ENCODE measurements at regions not wholly inside any gene's neighbourhood (a gene's known extent, or its start where the extent isn't known, plus 50 kb on each side); places are given as distances from the start of the nearest gene placed in this dataset.

DNA sequence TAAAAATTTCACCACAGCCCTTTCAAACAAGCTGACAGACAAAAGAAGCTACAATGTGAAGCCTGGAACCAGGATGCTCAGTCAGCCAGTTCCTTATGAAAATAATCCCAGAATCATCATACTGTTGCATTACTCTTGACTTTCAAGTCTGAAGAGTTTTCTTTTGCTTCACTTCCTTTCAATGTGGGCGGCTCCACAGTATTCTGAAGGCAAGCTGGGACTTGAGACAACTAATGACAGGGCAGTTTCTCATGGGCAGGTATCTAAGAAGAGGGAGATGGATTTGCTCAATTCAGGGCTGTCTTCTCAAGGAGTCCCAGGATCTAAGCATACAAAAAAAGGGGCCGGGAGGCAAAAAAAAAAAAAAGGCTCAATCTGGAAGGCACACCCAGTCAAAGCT is 173.4 kb downstream of the PAPSS1 start:
- intact Hi-C loops (cut with DNase I), result no loop called here
- DNase-seq, result no peak
- Histone ChIP-seq H3K27me3 (no peaks in the 10 kb centered on the region), H3K36me3 (no peaks in the 10 kb centered on the region), H3K27ac (no peak overlapping the region), H3K4me3 (no peak overlapping the region), H3K4me1 (no peaks in the 10 kb centered on the region), H3K9me3 (no peaks in the 10 kb centered on the region)
- TF ChIP-seq, protein P1, sequence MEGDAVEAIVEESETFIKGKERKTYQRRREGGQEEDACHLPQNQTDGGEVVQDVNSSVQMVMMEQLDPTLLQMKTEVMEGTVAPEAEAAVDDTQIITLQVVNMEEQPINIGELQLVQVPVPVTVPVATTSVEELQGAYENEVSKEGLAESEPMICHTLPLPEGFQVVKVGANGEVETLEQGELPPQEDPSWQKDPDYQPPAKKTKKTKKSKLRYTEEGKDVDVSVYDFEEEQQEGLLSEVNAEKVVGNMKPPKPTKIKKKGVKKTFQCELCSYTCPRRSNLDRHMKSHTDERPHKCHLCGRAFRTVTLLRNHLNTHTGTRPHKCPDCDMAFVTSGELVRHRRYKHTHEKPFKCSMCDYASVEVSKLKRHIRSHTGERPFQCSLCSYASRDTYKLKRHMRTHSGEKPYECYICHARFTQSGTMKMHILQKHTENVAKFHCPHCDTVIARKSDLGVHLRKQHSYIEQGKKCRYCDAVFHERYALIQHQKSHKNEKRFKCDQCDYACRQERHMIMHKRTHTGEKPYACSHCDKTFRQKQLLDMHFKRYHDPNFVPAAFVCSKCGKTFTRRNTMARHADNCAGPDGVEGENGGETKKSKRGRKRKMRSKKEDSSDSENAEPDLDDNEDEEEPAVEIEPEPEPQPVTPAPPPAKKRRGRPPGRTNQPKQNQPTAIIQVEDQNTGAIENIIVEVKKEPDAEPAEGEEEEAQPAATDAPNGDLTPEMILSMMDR (IDR thresholded peaks at IDR 0.05), result no peak
- ATAC-seq, result no peak

DNA sequence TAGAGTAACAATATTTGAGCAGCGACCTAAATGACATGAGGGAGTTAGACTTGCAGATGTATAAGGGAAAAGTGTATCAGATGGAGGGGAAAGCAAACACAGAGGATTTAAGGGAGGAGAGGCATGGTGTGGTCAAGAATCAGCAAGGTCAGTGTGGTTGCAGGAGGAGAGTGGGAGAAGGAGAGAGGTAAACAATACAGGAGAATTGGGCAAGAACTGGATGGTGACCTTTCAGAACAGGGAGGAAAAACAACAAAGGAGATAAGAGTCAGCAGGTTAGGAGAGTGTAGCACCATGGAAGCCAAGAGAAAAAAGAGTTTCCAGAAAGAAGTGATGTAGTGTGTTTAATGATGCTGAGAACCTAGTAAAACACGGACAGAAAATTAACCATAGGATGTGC is 178.5 kb downstream of the PAPSS1 start:
- H3K4me1 ChIP-seq, result no peaks in the 10 kb centered on the region
- ATAC-seq (no peak), DNase-seq (no peak)
- no peaks in the 10 kb centered on the region for H3K36me3 ChIP-seq
- TF ChIP-seq, protein P1 (IDR thresholded peaks at IDR 0.05), result no peak
- H3K27me3 ChIP-seq, result no peaks in the 10 kb centered on the region
- intact Hi-C loops (cut with DNase I), result no loop called here
- no peak overlapping the region for H3K27ac ChIP-seq
- no peaks in the 10 kb centered on the region for H3K9me3 ChIP-seq
- no peak overlapping the region for H3K4me3 ChIP-seq

DNA sequence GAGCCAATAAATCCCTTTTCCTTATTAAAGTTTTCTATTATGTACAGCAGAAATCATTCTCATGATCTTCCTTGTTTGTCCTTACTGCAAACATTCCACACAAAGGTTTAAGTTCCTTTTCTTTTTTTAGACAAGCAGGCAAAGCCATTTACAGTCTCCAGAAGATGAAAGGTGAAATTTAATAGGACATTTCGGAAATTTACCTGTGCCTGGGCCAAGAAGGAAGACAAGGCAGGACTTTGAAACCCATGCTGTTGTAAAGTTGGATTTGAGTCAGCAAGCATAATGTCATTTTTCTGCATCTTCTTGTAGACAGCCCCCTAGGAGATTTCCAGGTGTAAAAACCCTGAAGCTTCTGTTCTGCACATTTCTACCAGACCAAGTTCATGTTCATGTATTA is 188.1 kb downstream of the PAPSS1 start:
- Histone ChIP-seq H3K36me3 (no peaks in the 10 kb centered on the region), H3K27me3 (no peaks in the 10 kb centered on the region), H3K4me3 (no peak overlapping the region), H3K27ac (no peak overlapping the region), H3K4me1 (no peaks in the 10 kb centered on the region), H3K9me3 (no peaks in the 10 kb centered on the region)
- no peak for ATAC-seq
- intact Hi-C loops (cut with DNase I), result no loop called here
- TF ChIP-seq, protein P1 (IDR thresholded peaks at IDR 0.05), result no peak
- no peak for DNase-seq

DNA sequence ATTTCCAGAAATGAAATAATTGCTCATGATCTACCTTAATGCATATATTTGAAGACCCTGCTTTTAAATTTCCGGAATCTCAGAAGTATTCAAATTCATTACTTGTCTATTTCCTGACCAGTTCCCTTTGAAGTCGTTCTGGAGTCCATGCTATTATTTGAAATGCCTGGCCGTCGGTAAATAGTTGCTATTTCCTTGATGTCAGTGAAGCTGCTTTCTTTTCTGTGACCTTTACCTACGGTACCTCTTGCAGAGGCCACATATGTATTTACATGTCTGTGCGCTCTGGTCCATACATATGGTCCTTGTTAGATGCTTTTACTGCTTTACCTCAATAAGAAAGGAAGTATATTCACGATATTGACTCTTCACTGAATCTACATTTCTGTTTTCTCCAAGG is 199.7 kb downstream of the PAPSS1 start:
- Histone ChIP-seq H3K36me3 (no peaks in the 10 kb centered on the region), H3K27ac (no peak overlapping the region), H3K4me3 (no peak overlapping the region), H3K4me1 (no peaks in the 10 kb centered on the region), H3K9me3 (peaks cover 0 to 5% of the 10 kb centered on the region in 2 donors), H3K27me3 (no peaks in the 10 kb centered on the region)
- ATAC-seq, result no peak
- intact Hi-C loops (cut with DNase I), result no loop called here
- TF ChIP-seq, protein P1 (IDR thresholded peaks at IDR 0.05), result no peak
- DNase-seq, result no peak

DNA sequence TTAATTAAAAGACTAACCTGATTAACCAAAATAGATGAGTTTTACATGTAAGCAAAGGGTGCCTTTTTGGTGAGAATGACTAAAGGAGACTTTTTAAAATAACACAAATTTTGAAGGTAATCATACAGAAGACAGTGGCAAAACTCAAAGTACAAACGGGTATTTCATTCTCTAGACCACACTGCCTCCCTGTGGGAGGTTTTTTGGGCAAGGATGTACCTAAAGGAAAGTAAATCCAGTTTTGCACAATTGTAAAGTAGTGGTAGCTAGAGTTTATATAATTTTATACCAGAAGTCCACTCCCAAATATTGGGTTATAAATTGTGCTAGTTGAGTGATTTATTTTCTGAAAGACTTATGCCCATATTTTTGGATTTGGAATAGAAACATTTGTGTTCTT is 201.0 kb downstream of the PAPSS1 start:
- intact Hi-C loops (cut with DNase I), result no loop called here
- ATAC-seq (peak; percentile 62), DNase-seq (peak in 2 of 4 donors; percentile 22 to 53)
- Histone ChIP-seq H3K27me3 (no peaks in the 10 kb centered on the region), H3K4me1 (no peaks in the 10 kb centered on the region), H3K4me3 (no peak overlapping the region), H3K9me3 (peaks cover 0 to 6% of the 10 kb centered on the region in 2 donors), H3K27ac (no peak overlapping the region), H3K36me3 (no peaks in the 10 kb centered on the region)
- TF ChIP-seq, protein P1 (IDR thresholded peaks at IDR 0.05), result peak in 1 of 2 donors; percentile 27
